KMS-11 (cell line): ENCODE measurements at regions not wholly inside any gene's neighbourhood (a gene's known extent, or its start where the extent isn't known, plus 50 kb on each side); places are given as distances from the start of the nearest gene placed in this dataset.

Source experiments
- H2AFZ ChIP-seq: fragments of 200-600 bp; sonication (generic); 2 replicates; pipeline ENCODE4 v1.6.1; 2016; ENCODE audit warnings: antibody characterized with exemption, mixed run types, low read depth
- H3K27ac ChIP-seq: fragments of 200-600 bp; sonication (generic); 2 replicates; pipeline ENCODE4 v1.6.1; 2016; ENCODE audit warnings: mild to moderate bottlenecking, mixed run types
- H3K27me3 ChIP-seq: fragments of 200-600 bp; sonication (generic); 2 replicates; pipeline ENCODE4 v1.6.1; 2017; ENCODE audit warnings: mild to moderate bottlenecking, low read depth, mixed run types, moderate library complexity; ENCODE audit not compliant: insufficient read depth
- H3K36me3 ChIP-seq: fragments of 200-600 bp; sonication (generic); 2 replicates; pipeline ENCODE4 v1.6.1; 2017; ENCODE audit warnings: mild to moderate bottlenecking, mixed run types; ENCODE audit not compliant: insufficient read depth
- H3K4me1 ChIP-seq: fragments of 200-600 bp; sonication (generic); 2 replicates; pipeline ENCODE4 v1.6.1; 2016; ENCODE audit warnings: mild to moderate bottlenecking, low read depth, mixed run types; ENCODE audit not compliant: poor library complexity, severe bottlenecking
- H3K4me2 ChIP-seq: fragments of 200-600 bp; sonication (generic); 2 replicates; pipeline ENCODE4 v1.7.0; 2016; ENCODE audit warnings: mild to moderate bottlenecking, mixed run types
- H3K4me3 ChIP-seq: fragments of 200-600 bp; sonication (generic); IDR thresholded peaks from 2 replicates; pipeline ENCODE4 v1.6.1; 2017; ENCODE audit warnings: low read depth, low read length, mixed read lengths; ENCODE audit not compliant: insufficient read depth
- H3K79me2 ChIP-seq: fragments of 200-600 bp; sonication (generic); 2 replicates; pipeline ENCODE4 v1.6.1; 2016; ENCODE audit warnings: low read depth, mixed run types; ENCODE audit not compliant: insufficient read depth
- H3K9ac ChIP-seq: fragments of 200-600 bp; sonication (generic); 2 replicates; pipeline ENCODE4 v1.6.1; 2016; ENCODE audit warnings: mild to moderate bottlenecking, mixed run types
- H4K20me1 ChIP-seq: fragments of 200-600 bp; sonication (generic); 2 replicates; pipeline ENCODE4 v1.6.1; 2016; ENCODE audit warnings: mild to moderate bottlenecking, mixed run types; ENCODE audit not compliant: insufficient read depth
- TF ChIP-seq, protein P1 (sequence below): fragments of 200-600 bp; sonication (generic); conservative IDR thresholded peaks from 2 replicates; pipeline ENCODE4 v1.6.1; 2017; ENCODE audit warnings: low read depth, mild to moderate bottlenecking, antibody characterized with exemption, low read length, moderate library complexity, mixed read lengths

- Histone ChIP-seq H3K4me2 (no peak overlapping the region), H3K9ac (no peak overlapping the region), H3K36me3 (no peaks in the 10 kb centered on the region), H3K27ac (no peak overlapping the region), H2AFZ (no peak overlapping the region), H3K4me3 (no peak overlapping the region), H3K27me3 (no peaks in the 10 kb centered on the region), H3K79me2 (no peaks in the 10 kb centered on the region), H4K20me1 (no peaks in the 10 kb centered on the region), H3K4me1 (no peaks in the 10 kb centered on the region)
- TF ChIP-seq, protein P1, sequence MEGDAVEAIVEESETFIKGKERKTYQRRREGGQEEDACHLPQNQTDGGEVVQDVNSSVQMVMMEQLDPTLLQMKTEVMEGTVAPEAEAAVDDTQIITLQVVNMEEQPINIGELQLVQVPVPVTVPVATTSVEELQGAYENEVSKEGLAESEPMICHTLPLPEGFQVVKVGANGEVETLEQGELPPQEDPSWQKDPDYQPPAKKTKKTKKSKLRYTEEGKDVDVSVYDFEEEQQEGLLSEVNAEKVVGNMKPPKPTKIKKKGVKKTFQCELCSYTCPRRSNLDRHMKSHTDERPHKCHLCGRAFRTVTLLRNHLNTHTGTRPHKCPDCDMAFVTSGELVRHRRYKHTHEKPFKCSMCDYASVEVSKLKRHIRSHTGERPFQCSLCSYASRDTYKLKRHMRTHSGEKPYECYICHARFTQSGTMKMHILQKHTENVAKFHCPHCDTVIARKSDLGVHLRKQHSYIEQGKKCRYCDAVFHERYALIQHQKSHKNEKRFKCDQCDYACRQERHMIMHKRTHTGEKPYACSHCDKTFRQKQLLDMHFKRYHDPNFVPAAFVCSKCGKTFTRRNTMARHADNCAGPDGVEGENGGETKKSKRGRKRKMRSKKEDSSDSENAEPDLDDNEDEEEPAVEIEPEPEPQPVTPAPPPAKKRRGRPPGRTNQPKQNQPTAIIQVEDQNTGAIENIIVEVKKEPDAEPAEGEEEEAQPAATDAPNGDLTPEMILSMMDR, result no peak
These were observed 110.8 kb upstream of the FBXO11 start for GRCh38 chr2:48017136-48017535.

GRCh38 chr2:48018480-48018879, 112.2 kb upstream of the FBXO11 start:
- H3K27ac ChIP-seq, result no peak overlapping the region
- H3K4me1 ChIP-seq, result no peaks in the 10 kb centered on the region
- no peaks in the 10 kb centered on the region for H3K36me3 ChIP-seq
- H3K27me3 ChIP-seq, result no peaks in the 10 kb centered on the region
- H2AFZ ChIP-seq, result no peak overlapping the region
- H3K79me2 ChIP-seq, result no peaks in the 10 kb centered on the region
- TF ChIP-seq, protein P1, result no peak
- no peak overlapping the region for H3K4me3 ChIP-seq
- H3K4me2 ChIP-seq, result no peak overlapping the region
- H4K20me1 ChIP-seq, result no peaks in the 10 kb centered on the region
- no peak overlapping the region for H3K9ac ChIP-seq

DNA sequence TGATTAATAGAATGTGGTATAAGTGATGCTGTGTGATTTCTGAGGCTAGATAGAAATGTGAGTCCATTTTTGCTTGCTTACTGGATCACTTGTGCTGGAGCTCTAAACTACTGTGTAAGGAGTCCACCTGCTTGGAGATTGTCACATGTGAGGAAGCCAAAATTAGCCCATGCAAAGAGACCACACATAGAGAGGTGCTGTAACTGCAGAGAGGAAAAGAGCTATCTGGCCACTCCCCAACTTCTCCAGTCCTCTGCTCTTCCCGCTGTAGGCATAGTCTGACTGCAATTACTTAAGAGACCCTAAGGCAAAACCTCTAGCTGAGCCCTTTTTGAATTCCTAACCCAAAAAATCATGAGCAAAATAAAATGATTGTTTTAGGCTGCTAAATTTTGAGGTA, 120.6 kb upstream of the FBXO11 start:
- Histone ChIP-seq H3K4me2 (no peak overlapping the region), H3K9ac (no peak overlapping the region), H3K4me3 (no peak overlapping the region), H3K36me3 (no peaks in the 10 kb centered on the region), H3K27me3 (no peaks in the 10 kb centered on the region), H3K4me1 (no peaks in the 10 kb centered on the region), H3K79me2 (no peaks in the 10 kb centered on the region), H2AFZ (no peak overlapping the region), H3K27ac (no peak overlapping the region), H4K20me1 (no peaks in the 10 kb centered on the region)
- TF ChIP-seq, protein P1, result no peak

- Histone ChIP-seq H2AFZ (no peak overlapping the region), H3K27me3 (no peaks in the 10 kb centered on the region), H3K9ac (no peak overlapping the region), H3K4me1 (no peaks in the 10 kb centered on the region), H3K4me3 (no peak overlapping the region), H3K27ac (no peak overlapping the region), H3K4me2 (no peak overlapping the region), H3K36me3 (no peaks in the 10 kb centered on the region), H3K79me2 (no peaks in the 10 kb centered on the region), H4K20me1 (no peaks in the 10 kb centered on the region)
- TF ChIP-seq, protein P1, result no peak
These were observed 126.5 kb upstream of the FBXO11 start for GRCh38 chr2:48032765-48033164.
